PC-9 (cell line): ENCODE measurements at regions not wholly inside any gene's neighbourhood (a gene's known extent, or its start where the extent isn't known, plus 50 kb on each side); places are given as distances from the start of the nearest gene placed in this dataset.

Source experiments
- BruUV-seq: library from RNA; stranded (reverse); fragments of 400-500 nt; replicated peaks from 2 replicates; lab custom pipeline; 2021; lab: Mats Ljungman, UMichigan
- CTCF ChIA-PET: fragments of 300-600 bp; sonication (Branson Sonifier 250); formaldehyde crosslinking; loops from one replicate; lab custom pipeline; 2022; ENCODE audit warnings: antibody characterized with exemption; lab: Charles Lee
- POLR2A ChIA-PET: fragments of 300-600 bp; sonication (Branson Sonifier 250); formaldehyde crosslinking; loops from one replicate; lab custom pipeline; 2022; ENCODE audit warnings: antibody characterized with exemption; ENCODE audit not compliant: unreplicated experiment; lab: Charles Lee
- DNase-seq, 2 experiments: peaks; one replicate each; pipeline versions ENCODE4 v3.0.0 to v3.0.0-alpha.2; 2015 to 2022; ENCODE audit warnings: mixed read lengths in 1 of 2
- H2AFZ ChIP-seq: fragments of 200-600 bp; sonication (generic); 2 replicates; pipeline ENCODE4 v1.8.1; 2017; ENCODE audit warnings: antibody characterized with exemption
- H3F3A ChIP-seq: fragments of 200-600 bp; sonication (generic); 2 replicates; pipeline ENCODE4 v1.8.1; 2017; ENCODE audit warnings: antibody characterized with exemption, mild to moderate bottlenecking, low read depth; ENCODE audit not compliant: insufficient read depth
- H3K27ac ChIP-seq: fragments of 200-600 bp; sonication (generic); 2 replicates; pipeline ENCODE4 v1.6.1; 2016; ENCODE audit warnings: mixed run types
- H3K27me3 ChIP-seq: fragments of 200-600 bp; sonication (generic); 2 replicates; pipeline ENCODE4 v1.6.1; 2016; ENCODE audit warnings: low read depth, mixed run types; ENCODE audit not compliant: insufficient read depth
- H3K36me3 ChIP-seq: fragments of 200-600 bp; sonication (generic); 2 replicates; pipeline ENCODE4 v1.6.1; 2016; ENCODE audit warnings: low read depth, mixed run types
- H3K4me1 ChIP-seq: fragments of 200-600 bp; sonication (generic); replicated peaks from 2 replicates; pipeline ENCODE4 v1.6.1; 2016; ENCODE audit warnings: mixed run types; ENCODE audit not compliant: insufficient read depth
- H3K4me2 ChIP-seq: fragments of 200-600 bp; sonication (generic); 2 replicates; pipeline ENCODE4 v1.6.1; 2017; ENCODE audit warnings: mixed run types
- H3K4me3 ChIP-seq: fragments of 200-600 bp; sonication (generic); 2 replicates; pipeline ENCODE4 v1.6.1; 2016; ENCODE audit warnings: mixed run types
- H3K79me2 ChIP-seq: fragments of 200-600 bp; sonication (generic); 2 replicates; pipeline ENCODE4 v1.6.1; 2017; ENCODE audit warnings: low read depth, mixed run types
- H3K9me2 ChIP-seq: fragments of 200-600 bp; sonication (generic); 2 replicates; pipeline ENCODE4 v1.8.1; 2017; ENCODE audit warnings: mild to moderate bottlenecking; ENCODE audit not compliant: insufficient read depth
- H3K9me3 ChIP-seq: fragments of 200-600 bp; sonication (generic); 2 replicates; pipeline ENCODE4 v1.8.1; 2016; ENCODE audit warnings: low read depth; ENCODE audit not compliant: insufficient read depth
- H4K20me1 ChIP-seq: fragments of 200-600 bp; sonication (generic); 2 replicates; pipeline ENCODE4 v1.8.1; 2017; ENCODE audit not compliant: insufficient read depth
- EZH2 ChIP-seq: fragments of 200-600 bp; sonication (generic); IDR thresholded peaks from 2 replicates; pipeline ENCODE4 v1.8.0; 2017; ENCODE audit warnings: antibody characterized with exemption, low read depth
- intact Hi-C: fragments of 100-400 bp; cut with micrococcal nuclease; formaldehyde crosslinking; loops from one replicate; pipeline ENCODE4 v1.10.0; 2022; ENCODE audit not compliant: unreplicated experiment
- TF ChIP-seq, protein P1 (sequence below): fragments of 200-600 bp; sonication (generic); conservative IDR thresholded peaks from 2 replicates; pipeline ENCODE4 v1.6.1; 2017; ENCODE audit warnings: mixed run types, antibody characterized with exemption, mild to moderate bottlenecking, moderate library complexity

DNA sequence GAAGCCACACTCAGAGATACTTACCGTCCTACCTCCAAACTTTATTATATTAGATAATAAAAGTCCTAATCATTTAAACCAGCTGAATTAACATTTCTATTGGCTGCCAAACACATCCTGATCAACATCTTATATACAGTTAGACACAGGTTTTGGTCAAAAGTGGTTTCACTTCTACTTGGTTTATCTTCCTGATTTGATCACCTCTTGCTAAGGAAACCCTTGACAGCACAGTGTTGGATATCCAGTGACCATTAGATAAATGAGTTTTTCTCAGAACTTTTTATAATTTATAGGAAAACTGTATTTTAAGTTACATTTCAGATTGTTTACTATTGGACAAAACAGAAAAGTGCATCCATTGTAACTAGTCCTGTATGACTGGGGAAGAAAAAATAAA is 198.4 kb upstream of the NR2F2 start:
- no peaks in the 10 kb centered on the region for H3K9me2 ChIP-seq
- intact Hi-C loops: no loop called here
- H3K36me3 ChIP-seq: no peaks in the 10 kb centered on the region
- H3K4me2 ChIP-seq: no peak overlapping the region
- H3K27ac ChIP-seq: no peak overlapping the region
- BruUV-seq: no TSS peak
- no peaks in the 10 kb centered on the region for H3F3A ChIP-seq
- no peaks in the 10 kb centered on the region for H3K4me1 ChIP-seq
- POLR2A ChIA-PET: no interaction called here
- H2AFZ ChIP-seq: no peak overlapping the region
- H3K27me3 ChIP-seq: no peaks in the 10 kb centered on the region
- no peak for DNase-seq
- no peak overlapping the region for H3K4me3 ChIP-seq
- CTCF ChIA-PET: no interaction called here
- H3K79me2 ChIP-seq: no peaks in the 10 kb centered on the region
- no peaks in the 10 kb centered on the region for H4K20me1 ChIP-seq
- TF ChIP-seq, protein P1, sequence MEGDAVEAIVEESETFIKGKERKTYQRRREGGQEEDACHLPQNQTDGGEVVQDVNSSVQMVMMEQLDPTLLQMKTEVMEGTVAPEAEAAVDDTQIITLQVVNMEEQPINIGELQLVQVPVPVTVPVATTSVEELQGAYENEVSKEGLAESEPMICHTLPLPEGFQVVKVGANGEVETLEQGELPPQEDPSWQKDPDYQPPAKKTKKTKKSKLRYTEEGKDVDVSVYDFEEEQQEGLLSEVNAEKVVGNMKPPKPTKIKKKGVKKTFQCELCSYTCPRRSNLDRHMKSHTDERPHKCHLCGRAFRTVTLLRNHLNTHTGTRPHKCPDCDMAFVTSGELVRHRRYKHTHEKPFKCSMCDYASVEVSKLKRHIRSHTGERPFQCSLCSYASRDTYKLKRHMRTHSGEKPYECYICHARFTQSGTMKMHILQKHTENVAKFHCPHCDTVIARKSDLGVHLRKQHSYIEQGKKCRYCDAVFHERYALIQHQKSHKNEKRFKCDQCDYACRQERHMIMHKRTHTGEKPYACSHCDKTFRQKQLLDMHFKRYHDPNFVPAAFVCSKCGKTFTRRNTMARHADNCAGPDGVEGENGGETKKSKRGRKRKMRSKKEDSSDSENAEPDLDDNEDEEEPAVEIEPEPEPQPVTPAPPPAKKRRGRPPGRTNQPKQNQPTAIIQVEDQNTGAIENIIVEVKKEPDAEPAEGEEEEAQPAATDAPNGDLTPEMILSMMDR: no peak
- TF ChIP-seq EZH2: no peak
- no peaks in the 10 kb centered on the region for H3K9me3 ChIP-seq

DNA sequence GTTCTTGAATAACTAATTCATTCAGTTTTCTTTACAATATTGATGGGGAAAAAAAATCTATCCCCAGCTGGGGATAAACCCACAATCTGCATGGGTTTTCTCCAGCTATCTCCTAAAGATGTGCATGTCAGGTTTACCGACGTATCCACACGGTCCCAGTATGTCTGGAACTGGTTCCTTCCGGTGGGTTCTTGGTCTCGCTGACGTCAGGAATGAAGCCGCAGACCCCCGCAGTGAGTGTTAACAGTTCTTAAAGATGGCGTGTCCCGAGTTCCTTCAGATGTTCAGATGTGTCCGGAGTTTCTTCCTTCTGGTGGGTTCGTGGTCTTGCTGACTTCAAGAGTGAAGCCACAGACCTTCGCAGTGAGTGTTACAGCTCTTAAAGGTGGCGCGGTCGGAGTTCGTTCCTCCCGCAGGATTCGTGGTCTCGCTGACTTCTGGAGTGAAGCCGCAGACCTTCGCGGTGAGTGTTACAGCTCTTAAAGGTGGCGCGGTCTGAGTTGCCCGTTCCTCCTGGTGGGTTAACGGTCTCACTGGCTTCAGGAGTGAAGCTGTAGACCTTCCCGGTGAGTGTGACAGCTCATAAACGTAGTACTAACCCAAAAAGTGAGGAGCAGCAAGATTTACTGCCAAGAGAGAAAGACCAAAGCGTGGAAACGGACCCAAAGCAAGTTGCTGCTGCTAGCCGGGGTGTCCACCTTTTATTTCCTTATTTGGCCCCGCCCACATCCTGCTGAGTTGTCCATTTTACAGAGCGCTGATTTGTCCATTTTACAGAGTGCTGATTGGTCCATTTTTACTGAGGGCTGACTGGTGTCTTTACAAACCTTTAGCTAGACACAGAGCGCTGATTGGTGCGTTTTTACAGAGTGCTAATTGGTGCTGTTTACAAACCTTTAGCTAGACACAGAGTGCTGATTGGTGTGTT is 195.1 kb upstream of the NR2F2 start:
- no peaks in the 10 kb centered on the region for H3K27me3 ChIP-seq
- TF ChIP-seq, protein P1: no peak
- TF ChIP-seq EZH2: no peak
- no peaks in the 10 kb centered on the region for H3K79me2 ChIP-seq
- H3K9me2 ChIP-seq: no peaks in the 10 kb centered on the region
- H3K36me3 ChIP-seq: no peaks in the 10 kb centered on the region
- no peak for DNase-seq
- H3K4me3 ChIP-seq: no peak overlapping the region
- POLR2A ChIA-PET: interaction anchor here (0.7 kb wide), 1 partner anchor 30 kb away, joined by 5 read pairs; no protein-coding TSS in a partner anchor
- no TSS peak for BruUV-seq
- intact Hi-C loops: no loop called here
- H4K20me1 ChIP-seq: no peaks in the 10 kb centered on the region
- no peak overlapping the region for H3K27ac ChIP-seq
- no peak overlapping the region for H2AFZ ChIP-seq
- no peaks in the 10 kb centered on the region for H3K4me1 ChIP-seq
- H3F3A ChIP-seq: no peaks in the 10 kb centered on the region
- CTCF ChIA-PET: no interaction called here
- no peak overlapping the region for H3K4me2 ChIP-seq
- H3K9me3 ChIP-seq: no peaks in the 10 kb centered on the region

DNA sequence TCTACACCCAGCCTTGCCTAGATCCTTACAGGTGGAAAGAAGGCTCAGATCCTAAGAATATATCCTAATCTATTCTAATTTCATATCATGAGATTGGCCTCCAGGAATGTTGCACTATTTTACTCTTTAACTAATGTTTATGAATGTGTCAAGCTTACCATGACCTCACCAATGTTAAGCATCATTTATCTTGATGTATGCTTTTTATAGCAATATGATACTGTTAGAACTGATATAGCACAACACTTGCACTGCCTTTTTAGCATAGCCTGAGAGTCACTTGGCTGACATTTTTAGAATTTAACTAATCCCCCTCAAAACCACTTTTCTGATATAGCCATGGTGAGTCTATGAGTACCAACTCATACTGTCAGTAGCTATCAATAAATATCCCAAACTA is 191.5 kb upstream of the NR2F2 start:
- intact Hi-C loops: no loop called here
- H3K36me3 ChIP-seq: no peaks in the 10 kb centered on the region
- no peaks in the 10 kb centered on the region for H4K20me1 ChIP-seq
- no peaks in the 10 kb centered on the region for H3K9me2 ChIP-seq
- H3K4me3 ChIP-seq: no peak overlapping the region
- no peak for TF ChIP-seq EZH2
- TF ChIP-seq, protein P1: no peak
- DNase-seq: no peak
- no peaks in the 10 kb centered on the region for H3K9me3 ChIP-seq
- H3K27me3 ChIP-seq: no peaks in the 10 kb centered on the region
- no TSS peak for BruUV-seq
- ChIA-PET CTCF (no interaction called here), POLR2A (no interaction called here)
- H2AFZ ChIP-seq: no peak overlapping the region
- no peaks in the 10 kb centered on the region for H3K4me1 ChIP-seq
- H3K79me2 ChIP-seq: no peaks in the 10 kb centered on the region
- no peaks in the 10 kb centered on the region for H3F3A ChIP-seq
- H3K27ac ChIP-seq: no peak overlapping the region
- no peak overlapping the region for H3K4me2 ChIP-seq
